ENCODE measurements at regions not wholly inside any gene's neighbourhood (a gene's known extent, or its start where the extent isn't known, plus 50 kb on each side); places are given as distances from the start of the nearest gene placed in this dataset.
"Not testable (repeated sequence)": the region's sequence is repeated elsewhere in the genome, so short reads cannot be mapped to it uniquely, and the experiment has no call there.

GRCh38 chrX:111035991-111036390 is 60.0 kb upstream of the PAK3 start:
- Histone ChIP-seq H3K9me3 (replicated peaks; ENCODE audit: control insufficient read depth, insufficient read depth, low read length) (no peaks in the 10 kb centered on the region), H3K79me2 (ENCODE audit: control insufficient read depth, insufficient read depth, low read length) (no peaks in the 10 kb centered on the region), H3K4me3 (no peak overlapping the region), H3K27me3 (replicated peaks in 1 of 2; ENCODE audit: control insufficient read depth in 2 of 2, insufficient read depth in 2 of 2, low read length in 1 of 2) (no peaks in the 10 kb centered on the region), H4K20me1 (ENCODE audit: control insufficient read depth, insufficient read depth) (no peaks in the 10 kb centered on the region), H3K36me3 (ENCODE audit: control insufficient read depth in 2 of 2, insufficient read depth in 2 of 2, low read length in 1 of 2) (no peaks in the 10 kb centered on the region), H2AFZ (ENCODE audit: control insufficient read depth, low read depth, low read length) (no peak overlapping the region), H3K4me2 (ENCODE audit: control insufficient read depth, insufficient read depth) (no peak overlapping the region), H3K9ac (ENCODE audit: control insufficient read depth, insufficient read depth, low read length) (no peak overlapping the region), H3K4me1 (ENCODE audit: control insufficient read depth, insufficient read depth, low read length) (no peaks in the 10 kb centered on the region), H3K27ac (ENCODE audit: control insufficient read depth, insufficient read depth) (no peak overlapping the region)
- FAIRE-seq (no peak), ATAC-seq (no peak), DNase-seq (ENCODE audit: low read depth, low spot score) (no peak)
- TF ChIP-seq PML (IDR thresholded peaks at IDR 0.05; ENCODE audit: low read length) (no peak), IKZF1 (conservative IDR thresholded peaks at IDR 0.05) (no peak)
- 3% methylated on average over 2 of the region's 2 CpGs for WGBS (ENCODE audit: insufficient coverage, insufficient replicate concordance, low lambda C conversion rate, missing lambda C conversion rate)
- ChIA-PET POLR2A (no interaction called here), RAD21 (ENCODE audit: unreplicated experiment) (no interaction called here), SMC1A (ENCODE audit: uncharacterized antibody, unreplicated experiment) (no interaction called here), CTCF (no interaction called here)
- intact Hi-C loops (cut with micrococcal nuclease; ENCODE audit: unreplicated experiment), result no loop called here
- no TSS peak for BruUV-seq (replicated peaks)
- in situ Hi-C loops (cut with MboI), result no loop called here

GRCh38 chrX:111035256-111035655 is 60.7 kb upstream of the PAK3 start:
- ChIA-PET SMC1A (ENCODE audit: uncharacterized antibody, unreplicated experiment) (no interaction called here), POLR2A (no interaction called here), RAD21 (ENCODE audit: unreplicated experiment) (no interaction called here), CTCF (no interaction called here)
- 19% methylated on average over 2 of the region's 2 CpGs for WGBS (ENCODE audit: insufficient coverage, insufficient replicate concordance, low lambda C conversion rate, missing lambda C conversion rate)
- no TSS peak for BruUV-seq (replicated peaks)
- FAIRE-seq (no peak), DNase-seq (ENCODE audit: low read depth, low spot score) (no peak), ATAC-seq (no peak)
- Histone ChIP-seq H3K27ac (ENCODE audit: control insufficient read depth, insufficient read depth) (no peak overlapping the region), H3K9me3 (replicated peaks; ENCODE audit: control insufficient read depth, insufficient read depth, low read length) (no peaks in the 10 kb centered on the region), H4K20me1 (ENCODE audit: control insufficient read depth, insufficient read depth) (no peaks in the 10 kb centered on the region), H3K79me2 (ENCODE audit: control insufficient read depth, insufficient read depth, low read length) (no peaks in the 10 kb centered on the region), H3K4me1 (ENCODE audit: control insufficient read depth, insufficient read depth, low read length) (no peaks in the 10 kb centered on the region), H3K27me3 (replicated peaks in 1 of 2; ENCODE audit: control insufficient read depth in 2 of 2, insufficient read depth in 2 of 2, low read length in 1 of 2) (no peaks in the 10 kb centered on the region), H3K4me3 (no peak overlapping the region), H3K4me2 (ENCODE audit: control insufficient read depth, insufficient read depth) (no peak overlapping the region), H3K36me3 (ENCODE audit: control insufficient read depth in 2 of 2, insufficient read depth in 2 of 2, low read length in 1 of 2) (no peaks in the 10 kb centered on the region), H2AFZ (ENCODE audit: control insufficient read depth, low read depth, low read length) (no peak overlapping the region), H3K9ac (ENCODE audit: control insufficient read depth, insufficient read depth, low read length) (no peak overlapping the region)
- in situ Hi-C loops (cut with MboI), result no loop called here
- TF ChIP-seq FOXK2 (IDR thresholded peaks at IDR 0.05), result no peak
- TF ChIP-seq EGR1 (IDR thresholded peaks at IDR 0.05; ENCODE audit: borderline replicate concordance in 1 of 2, low read depth in 2 of 2, low read length in 2 of 2), result no peak
- TF ChIP-seq SUPT20H (IDR thresholded peaks at IDR 0.05; ENCODE audit: borderline replicate concordance, control insufficient read depth, low read depth, low read length), result no peak
- no peak for TF ChIP-seq BMI1 (IDR thresholded peaks at IDR 0.05; ENCODE audit: borderline replicate concordance)
- no peak for TF ChIP-seq REST (IDR thresholded peaks at IDR 0.05; ENCODE audit: low read depth, low read length)
- no peak for TF ChIP-seq NR2F1 (conservative IDR thresholded peaks at IDR 0.05)
- no peak for TF ChIP-seq CEBPB (IDR thresholded peaks at IDR 0.05; ENCODE audit: borderline replicate concordance in 1 of 2, low read depth in 2 of 2, low read length in 2 of 2)
- no peak for TF ChIP-seq ZNF24 (IDR thresholded peaks at IDR 0.05)
- intact Hi-C loops (cut with micrococcal nuclease; ENCODE audit: unreplicated experiment), result no loop called here

- in situ Hi-C loops (cut with MboI); H3K4me2 ChIP-seq (ENCODE audit: control insufficient read depth, insufficient read depth); intact Hi-C loops (cut with micrococcal nuclease; ENCODE audit: unreplicated experiment); H3K4me1 ChIP-seq (ENCODE audit: control insufficient read depth, insufficient read depth, low read length); H3K9me3 ChIP-seq (replicated peaks; ENCODE audit: control insufficient read depth, insufficient read depth, low read length); CTCF ChIA-PET; H3K27ac ChIP-seq (ENCODE audit: control insufficient read depth, insufficient read depth); DNase-seq (ENCODE audit: low read depth, low spot score); SMC1A ChIA-PET (ENCODE audit: uncharacterized antibody, unreplicated experiment); H3K9ac ChIP-seq (ENCODE audit: control insufficient read depth, insufficient read depth, low read length); POLR2A ChIA-PET; H2AFZ ChIP-seq (ENCODE audit: control insufficient read depth, low read depth, low read length); H4K20me1 ChIP-seq (ENCODE audit: control insufficient read depth, insufficient read depth); H3K36me3 ChIP-seq (ENCODE audit: control insufficient read depth in 2 of 2, insufficient read depth in 2 of 2, low read length in 1 of 2); FAIRE-seq; ATAC-seq; RAD21 ChIA-PET (ENCODE audit: unreplicated experiment); H3K4me3 ChIP-seq; H3K79me2 ChIP-seq (ENCODE audit: control insufficient read depth, insufficient read depth, low read length); H3K27me3 ChIP-seq (replicated peaks in 1 of 2; ENCODE audit: control insufficient read depth in 2 of 2, insufficient read depth in 2 of 2, low read length in 1 of 2); BruUV-seq (replicated peaks): not testable (repeated sequence)
- WGBS (ENCODE audit: insufficient coverage, insufficient replicate concordance, low lambda C conversion rate, missing lambda C conversion rate), result 0% methylated on average over 1 of the region's 1 CpG
These were observed 73.0 kb upstream of the PAK3 start for GRCh38 chrX:111022998-111023397.
